GM12801 (cell line): ENCODE measurements at regions not wholly inside any gene's neighbourhood (a gene's known extent, or its start where the extent isn't known, plus 50 kb on each side); places are given as distances from the start of the nearest gene placed in this dataset.

Experiments used
- TF ChIP-seq, protein P1 (sequence below): IDR thresholded peaks from one replicate; pipeline ENCODE4 v1.5.1; 2011; ENCODE audit warnings: control low read depth; ENCODE audit not compliant: insufficient read length; ENCODE audit errors: extremely low read depth

DNA sequence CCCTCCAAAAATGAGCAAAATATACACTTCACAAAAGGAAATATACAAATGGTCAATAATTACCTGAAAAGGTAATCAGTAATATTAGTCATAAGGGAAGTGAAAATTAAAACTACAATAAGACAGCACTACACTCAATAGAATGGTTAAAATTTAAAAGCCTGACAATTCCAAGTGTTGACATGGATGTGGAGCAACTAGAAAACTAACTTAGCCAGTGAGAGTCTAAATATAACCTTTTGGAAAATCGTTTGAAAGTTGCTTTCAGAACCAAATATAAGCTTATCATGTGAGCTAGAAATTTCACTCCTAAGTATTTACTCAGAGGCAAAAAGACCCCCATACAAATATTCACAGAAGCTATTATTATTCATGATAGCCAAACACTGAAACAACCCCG, 105.1 kb upstream of the MVB12B start:
- TF ChIP-seq, protein P1, sequence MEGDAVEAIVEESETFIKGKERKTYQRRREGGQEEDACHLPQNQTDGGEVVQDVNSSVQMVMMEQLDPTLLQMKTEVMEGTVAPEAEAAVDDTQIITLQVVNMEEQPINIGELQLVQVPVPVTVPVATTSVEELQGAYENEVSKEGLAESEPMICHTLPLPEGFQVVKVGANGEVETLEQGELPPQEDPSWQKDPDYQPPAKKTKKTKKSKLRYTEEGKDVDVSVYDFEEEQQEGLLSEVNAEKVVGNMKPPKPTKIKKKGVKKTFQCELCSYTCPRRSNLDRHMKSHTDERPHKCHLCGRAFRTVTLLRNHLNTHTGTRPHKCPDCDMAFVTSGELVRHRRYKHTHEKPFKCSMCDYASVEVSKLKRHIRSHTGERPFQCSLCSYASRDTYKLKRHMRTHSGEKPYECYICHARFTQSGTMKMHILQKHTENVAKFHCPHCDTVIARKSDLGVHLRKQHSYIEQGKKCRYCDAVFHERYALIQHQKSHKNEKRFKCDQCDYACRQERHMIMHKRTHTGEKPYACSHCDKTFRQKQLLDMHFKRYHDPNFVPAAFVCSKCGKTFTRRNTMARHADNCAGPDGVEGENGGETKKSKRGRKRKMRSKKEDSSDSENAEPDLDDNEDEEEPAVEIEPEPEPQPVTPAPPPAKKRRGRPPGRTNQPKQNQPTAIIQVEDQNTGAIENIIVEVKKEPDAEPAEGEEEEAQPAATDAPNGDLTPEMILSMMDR: no peak

DNA sequence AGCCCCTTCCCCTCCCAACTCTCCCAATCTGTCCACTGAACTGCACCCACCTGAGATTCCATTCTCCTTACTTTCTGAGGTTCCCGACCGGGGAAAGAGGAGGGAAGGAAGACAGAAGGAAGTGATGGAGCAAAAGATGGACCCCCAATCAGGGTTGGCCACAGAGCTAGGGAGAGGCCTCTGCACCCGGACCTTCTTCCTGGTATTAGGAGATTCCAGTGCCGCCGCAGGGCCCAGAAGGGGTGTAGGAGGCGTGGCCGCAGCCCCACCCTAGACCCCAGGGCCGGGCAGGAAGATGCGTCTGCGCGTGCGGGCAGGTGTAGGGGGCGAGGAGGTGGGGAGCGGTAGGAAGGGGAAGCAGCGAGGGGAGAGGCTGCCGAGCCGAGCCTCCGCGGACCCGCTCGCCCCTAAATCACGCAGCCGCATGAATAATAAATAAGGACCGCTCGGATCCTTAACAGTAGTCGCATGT, 104.2 kb upstream of the MVB12B start:
- TF ChIP-seq, protein P1: no peak

DNA sequence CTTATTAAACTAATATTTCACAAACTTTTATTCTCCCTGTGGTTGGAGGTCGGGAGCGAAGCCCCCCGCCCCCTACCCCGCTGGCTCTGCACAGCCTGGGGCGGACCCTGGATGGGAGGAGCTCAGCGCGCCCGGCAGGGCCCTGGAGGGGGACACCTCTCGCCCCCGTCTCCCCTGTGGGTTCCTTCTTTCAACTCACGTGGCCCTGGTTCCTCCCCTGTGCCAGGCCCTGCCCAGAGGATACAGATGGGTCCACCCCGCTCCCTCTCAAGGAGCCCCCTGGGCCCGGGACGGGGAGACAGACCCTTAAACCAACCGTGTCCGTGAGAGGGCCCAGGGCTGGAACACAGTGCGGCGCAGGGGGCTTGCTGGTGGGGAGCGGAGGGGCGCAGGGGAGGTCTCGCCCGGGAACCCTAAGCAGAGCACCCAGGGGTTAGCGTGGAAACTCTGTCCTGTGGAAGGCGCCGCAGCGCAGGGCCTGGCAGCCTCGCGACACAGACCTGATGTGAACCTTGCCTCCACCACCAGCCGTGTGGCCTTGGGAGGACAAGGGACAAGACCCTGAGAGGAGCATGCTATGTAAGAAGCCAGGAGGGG, 103.7 kb upstream of the MVB12B start:
- TF ChIP-seq, protein P1: no peak

DNA sequence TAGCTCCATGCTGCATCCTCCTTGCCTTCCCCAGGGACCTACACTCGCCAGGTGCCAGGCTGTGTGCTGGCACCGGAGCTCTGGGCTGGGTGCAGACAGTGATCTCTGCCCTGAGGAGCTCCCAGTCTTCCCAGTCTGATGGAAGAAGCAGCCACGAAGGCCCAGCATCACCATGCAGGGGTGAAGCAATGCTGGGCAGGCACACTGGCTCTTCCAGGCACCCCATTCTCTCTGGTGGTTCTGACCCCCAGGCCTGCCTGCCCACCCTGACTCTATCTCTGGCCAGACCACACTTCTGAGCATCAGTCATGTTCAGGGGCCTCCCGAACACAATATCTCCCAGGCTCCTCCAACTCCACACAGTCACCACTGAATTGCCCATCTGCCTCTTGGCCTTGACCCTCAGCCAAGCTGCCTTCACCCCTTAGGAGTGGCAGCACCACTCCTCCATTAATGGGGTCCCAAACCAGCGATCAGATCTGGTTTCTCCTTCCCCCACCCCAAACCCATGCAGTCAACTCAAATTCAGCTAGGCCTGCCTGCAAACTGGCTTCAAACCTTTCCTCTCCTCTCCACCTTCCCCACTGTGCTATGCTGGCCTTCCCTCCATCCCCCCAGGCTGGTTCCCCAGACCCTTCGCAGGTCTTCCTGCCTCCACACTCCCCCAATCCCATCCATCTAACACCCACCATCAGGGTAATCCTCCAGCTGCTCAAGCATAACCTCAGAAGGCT, 102.7 kb upstream of the MVB12B start:
- TF ChIP-seq, protein P1: no peak

DNA sequence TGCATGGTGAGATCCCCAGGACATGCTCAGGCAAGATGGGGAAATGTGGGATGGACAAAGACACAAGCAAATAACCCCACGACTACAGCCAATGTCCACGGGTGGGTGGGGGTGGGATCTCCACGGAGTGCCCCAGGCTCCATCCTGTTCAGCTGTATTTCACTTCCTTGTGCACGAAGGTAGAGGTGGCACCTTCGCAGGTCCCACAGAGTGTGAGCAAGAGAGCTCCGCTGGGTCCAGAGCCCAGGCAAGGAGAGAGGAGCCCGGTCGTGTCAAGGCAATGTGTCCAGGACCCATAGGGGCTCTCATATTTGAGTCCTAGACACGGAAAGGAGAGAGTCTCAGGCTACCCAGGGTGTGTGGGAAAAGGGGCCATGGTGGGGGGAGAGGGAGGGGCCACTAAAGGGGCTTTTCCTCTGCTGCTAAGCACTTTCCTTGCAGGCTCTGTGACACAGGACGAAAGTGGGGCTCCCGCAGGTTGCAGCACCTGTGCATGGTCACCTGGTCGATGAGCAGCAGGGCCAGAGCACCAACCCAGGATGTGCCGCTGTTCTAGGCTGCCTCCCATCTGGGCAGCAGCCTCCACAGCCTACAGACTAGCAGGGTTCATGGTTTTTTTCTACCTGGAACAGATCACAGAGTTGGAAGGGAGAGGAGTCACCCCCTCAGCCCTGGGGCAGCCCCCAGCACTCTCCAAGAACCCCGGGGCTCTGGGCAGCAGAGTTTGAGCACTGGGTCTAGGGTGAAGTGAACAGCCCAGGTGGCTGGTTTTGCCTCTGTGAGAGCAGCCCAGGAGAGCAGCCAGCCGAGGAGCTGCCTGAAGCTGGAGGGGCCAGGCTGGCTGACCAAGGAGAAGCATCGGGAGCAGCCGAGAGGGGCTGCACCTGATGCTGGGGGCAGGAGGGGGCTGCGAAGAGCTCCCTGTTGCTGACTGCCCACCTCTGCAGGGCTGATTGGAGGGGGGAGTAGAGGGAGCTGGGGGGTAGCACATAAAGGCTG, 100.7 kb upstream of the MVB12B start:
- TF ChIP-seq, protein P1: no peak

DNA sequence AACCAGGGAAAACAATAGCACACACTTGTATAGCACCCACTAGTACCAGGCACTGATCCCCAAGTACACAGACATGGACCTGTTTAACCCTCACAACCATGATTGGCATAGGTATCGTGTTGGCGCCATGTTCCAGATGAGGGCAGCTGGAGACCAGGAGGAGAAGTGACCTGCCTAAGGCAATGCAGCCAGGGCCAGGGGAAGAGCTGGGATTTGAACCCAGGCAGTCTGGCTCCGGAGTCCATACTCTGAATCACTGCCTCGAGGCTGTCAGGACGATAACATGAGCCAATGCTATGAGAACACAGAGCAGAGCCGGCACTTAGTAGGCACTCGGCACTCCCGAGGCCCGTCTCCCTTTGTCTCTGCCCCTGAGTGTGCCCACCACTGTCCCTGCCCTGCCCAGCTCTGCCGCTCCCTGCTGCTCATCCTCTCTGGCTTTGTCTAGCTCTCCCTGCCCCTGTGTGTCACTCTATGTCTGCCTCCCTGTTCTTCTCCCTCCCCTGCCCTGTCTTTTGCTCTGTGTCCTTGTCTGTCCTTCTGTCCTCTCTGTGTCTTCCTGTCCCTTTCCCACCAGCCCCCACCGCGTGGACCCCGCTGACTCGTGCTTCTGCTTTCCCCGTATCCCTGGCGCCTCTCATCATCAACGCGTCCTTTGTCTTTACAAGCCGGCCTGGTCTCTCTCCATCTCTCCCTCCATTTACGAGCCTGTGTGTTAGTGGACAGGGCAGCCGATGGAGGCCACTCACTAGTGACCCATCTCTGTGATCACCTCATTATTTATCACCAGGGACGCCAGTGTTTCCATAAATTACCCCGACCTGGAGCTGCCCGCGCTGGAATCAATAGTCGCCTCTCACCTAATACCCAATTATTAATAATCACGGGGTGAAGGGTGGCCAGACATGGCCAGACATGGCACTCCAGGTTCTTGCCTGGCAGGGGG, 99.4 kb upstream of the MVB12B start:
- TF ChIP-seq, protein P1: no peak
